Heart right ventricle (tissue), 16 donors: ENCODE measurements at regions not wholly inside any gene's neighbourhood (a gene's known extent, or its start where the extent isn't known, plus 50 kb on each side); places are given as distances from the start of the nearest gene placed in this dataset.

Source experiments
- ATAC-seq, 8 donors: fragments of 200-7000 bp; cut with Tn5 transposase; one replicate each; pipeline ENCODE4 v1.9.1; 2020; ENCODE audit warnings: mild to moderate bottlenecking in 8 of 8, moderate library complexity in 8 of 8, moderate number of reproducible peaks in 1 of 8
- DNase-seq, 2 donors: peaks; one replicate each; pipeline ENCODE4 v3.0.0-alpha.2; 2020
- H3K27ac ChIP-seq, 10 donors: fragments of 200-600 bp; sonication (generic) in 2 of 10; one replicate each; pipeline versions ENCODE4 v1.5.0 to v1.8.0; 2020 to 2022; ENCODE audit warnings: mild to moderate bottlenecking in 3 of 10
- H3K27me3 ChIP-seq, 7 donors: fragments of 200-600 bp; one replicate each; pipeline ENCODE4 v1.8.0; 2021 to 2022; ENCODE audit warnings: mild to moderate bottlenecking in 2 of 7
- H3K36me3 ChIP-seq, 9 donors: fragments of 200-600 bp; sonication (generic) in 1 of 9; one replicate each; pipeline versions ENCODE4 v1.5.0 to v1.8.0; 2020 to 2022; ENCODE audit warnings: mild to moderate bottlenecking in 2 of 9
- H3K4me1 ChIP-seq, 9 donors: fragments of 200-600 bp; sonication (generic) in 1 of 9; one replicate each; pipeline versions ENCODE4 v1.5.0 to v1.8.0; 2020 to 2022; ENCODE audit warnings: mild to moderate bottlenecking in 4 of 9
- H3K4me3 ChIP-seq, 10 donors: fragments of 200-600 bp; sonication (generic) in 2 of 10; one replicate each; pipeline versions ENCODE4 v1.5.0 to v1.8.0; 2020 to 2022; ENCODE audit warnings: mild to moderate bottlenecking in 7 of 10, moderate library complexity in 2 of 10
- H3K9me3 ChIP-seq, 11 donors: fragments of 200-600 bp in 10 of 11; sonication (generic) in 2 of 11; one replicate each; pipeline versions ENCODE4 v1.5.0 to v1.8.0; 2013 to 2022; ENCODE audit warnings: mild to moderate bottlenecking in 2 of 11, control low read depth in 1 of 11, moderate library complexity in 1 of 11
- CTCF ChIP-seq, 9 donors: fragments of 200-600 bp; sonication (generic) in 2 of 9; IDR thresholded peaks; one replicate each; pipeline versions ENCODE4 v1.5.0 to v1.8.0; 2021 to 2022; ENCODE audit warnings: antibody characterized with exemption in 9 of 9, mild to moderate bottlenecking in 5 of 9, moderate library complexity in 1 of 9
- WGBS, 2 donors: extraction: QIAGEN DNeasy Blood & Tissue Kit; methylation state at CpG; one replicate each; pipeline ENCODE4 v1.1.7; 2013; ENCODE audit warnings: inconsistent platforms in 1 of 2; 5-methylcytosine and 5-hydroxymethylcytosine counted together
- intact Hi-C, 10 donors: fragments of 100-400 bp; cut with DNase I; formaldehyde crosslinking; loops; one replicate each; pipeline versions ENCODE4 v1.11.1 to v1.14.2; 2022
- donor health status: Arrhythmogenic right ventricular cardiomyopathy.
- donor health status: ischemic (EF 13 %, LVEDD 7.1; RV severe dilation, severe dysfunction).
- donor health status: healthy with polysubstance abuse.
- donor health status: DM: no; HTN: yes; CAD: no.
- donor health status: DM: no; HTN: no; CAD: no.
- donor health status: ischemic (EF 25% LVEDD 6.9; RV normal size, moderate dysfunction).
- donor health status: ischemic (EF 25% LVEDD 5.7; RV mildly dilated, moderate dysfunction).
- donor health status: healthy.
- donor health status: DM: yes; HTN: yes; CAD: no.
- donor health status: Ischemic cardiomyopathy.
- donor health status: ischemic (EF 35%, LVEDD 5.7; RV mildly dilated, moderate dysfunction).
- donor health status: nonischemic (EF 11% LVEDD 7.7; RV severe dilation, severe dysfunction).
- donor health status: DM: yes; HTN: yes; CAD: no.
- donor health status: PGD.
- donor health status: ischemic (EF 29% LVEDD 5.4; RV normal size, mild dysfunction).
- donor health status: nonischemic (EF 23%, LVEDD 6.1; RV moderate dilation, normal function).

GRCh38 chr5:68381060-68381459, 165.5 kb downstream of the PIK3R1 start:
- peaks cover 0 to 27% (median 0%) of the 10 kb centered on the region in 9 donors for H3K4me1 ChIP-seq
- H3K36me3 ChIP-seq: no peaks in the 10 kb centered on the region
- no peak overlapping the region for H3K27ac ChIP-seq
- H3K27me3 ChIP-seq: no peaks in the 10 kb centered on the region
- no peak for TF ChIP-seq CTCF (IDR thresholded peaks at IDR 0.05)
- DNase-seq: no peak
- intact Hi-C loops: no loop called here
- ATAC-seq: no peak
- H3K9me3 ChIP-seq: no peaks in the 10 kb centered on the region
- no peak overlapping the region for H3K4me3 ChIP-seq
- 88 to 91% methylated on average over 3 of the region's 3 CpGs for WGBS, 2 donors

GRCh38 chr5:68381909-68382308, 166.4 kb downstream of the PIK3R1 start:
- intact Hi-C loops: no loop called here
- DNase-seq (no peak), ATAC-seq (no peak)
- TF ChIP-seq CTCF (IDR thresholded peaks at IDR 0.05): no peak
- H3K4me3 ChIP-seq: no peak overlapping the region
- H3K9me3 ChIP-seq: no peaks in the 10 kb centered on the region
- 78 to 80% methylated on average over 3 of the region's 3 CpGs for WGBS, 2 donors
- H3K27ac ChIP-seq: peak overlapping the region in 1 of 10 donors; percentile 53
- H3K27me3 ChIP-seq: no peaks in the 10 kb centered on the region
- H3K4me1 ChIP-seq: peaks cover 0 to 27% (median 0%) of the 10 kb centered on the region in 9 donors
- H3K36me3 ChIP-seq: no peaks in the 10 kb centered on the region

GRCh38 chr5:68382640-68383039, 167.1 kb downstream of the PIK3R1 start:
- H3K27ac ChIP-seq: peak overlapping the region in 1 of 10 donors; percentile 53
- no peak for TF ChIP-seq CTCF (IDR thresholded peaks at IDR 0.05)

GRCh38 chr5:68383888-68384310, 168.3 kb downstream of the PIK3R1 start:
- no peak for TF ChIP-seq CTCF (IDR thresholded peaks at IDR 0.05)
- ATAC-seq: no peak
- Histone ChIP-seq H3K27ac (no peak overlapping the region), H3K4me1 (peaks cover 0 to 27% (median 0%) of the 10 kb centered on the region in 9 donors), H3K36me3 (no peaks in the 10 kb centered on the region), H3K4me3 (no peak overlapping the region), H3K9me3 (no peaks in the 10 kb centered on the region), H3K27me3 (no peaks in the 10 kb centered on the region)
- intact Hi-C loops: no loop called here
- DNase-seq: no peak
- 72 to 86% methylated on average over 2 of the region's 2 CpGs for WGBS, 2 donors

More at GRCh38 chr5:68382640-68383039, 167.1 kb downstream of the PIK3R1 start:
- Histone ChIP-seq H3K36me3 (no peaks in the 10 kb centered on the region), H3K27me3 (no peaks in the 10 kb centered on the region), H3K9me3 (no peaks in the 10 kb centered on the region), H3K4me1 (peaks cover 0 to 27% (median 0%) of the 10 kb centered on the region in 9 donors), H3K4me3 (no peak overlapping the region)
- no peak for ATAC-seq
- no peak for DNase-seq
- intact Hi-C loops: no loop called here
